ENCODE measurements at regions not wholly inside any gene's neighbourhood (a gene's known extent, or its start where the extent isn't known, plus 50 kb on each side); places are given as distances from the start of the nearest gene placed in this dataset.

- no peak for DNase-seq (ENCODE audit: low read depth, low spot score)
These were observed 64.5 kb downstream of the COPS8 start for GRCh38 chr2:237150186-237150585.

DNA sequence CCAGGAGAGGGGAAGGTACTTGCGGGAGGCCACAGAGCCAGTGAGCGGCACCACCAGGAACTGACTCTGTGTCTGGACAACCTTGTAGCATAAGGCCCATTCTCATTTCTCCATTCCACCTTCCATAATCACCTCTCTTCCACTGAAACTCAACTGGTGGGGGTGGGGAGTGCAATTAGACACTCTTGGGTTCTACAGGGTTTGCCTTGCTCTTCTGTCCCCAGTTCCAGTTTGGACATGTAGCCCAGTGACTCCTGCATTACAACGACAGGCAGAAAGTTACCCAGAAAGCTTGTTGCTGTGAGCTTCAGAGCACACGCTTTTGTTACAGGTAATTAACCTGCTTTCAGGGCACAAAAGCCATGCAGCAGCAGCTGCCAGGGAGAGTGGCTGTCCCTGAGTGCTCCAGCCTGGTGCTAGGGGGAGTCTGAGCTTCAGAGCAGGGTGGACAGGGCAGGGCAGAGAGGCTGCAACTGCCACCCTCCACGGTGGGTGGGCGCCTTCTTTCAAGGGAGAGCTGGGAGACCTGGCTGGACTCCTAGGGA lies 65.2 kb downstream of the COPS8 start:
- no peak for DNase-seq (ENCODE audit: low read depth, low spot score)

DNA sequence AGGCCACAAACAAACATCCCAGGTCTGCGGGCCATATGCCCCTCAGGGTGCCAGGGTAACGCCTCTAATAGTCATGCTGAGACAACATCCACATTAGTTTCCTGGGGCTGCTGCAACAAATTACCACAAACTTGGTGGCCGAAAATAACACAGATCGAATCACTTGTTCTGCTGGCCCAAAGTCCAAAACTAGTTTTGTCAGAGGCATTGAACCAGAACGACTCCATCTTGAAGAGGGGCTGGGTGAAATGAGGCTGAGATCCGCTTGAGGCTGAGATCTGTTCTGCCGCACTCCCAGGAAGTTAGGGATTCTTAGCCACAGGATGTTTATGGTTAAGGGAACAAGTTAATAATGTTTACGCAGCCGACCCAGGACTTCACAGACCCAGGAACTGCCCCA lies 66.7 kb downstream of the COPS8 start:
- DNase-seq (ENCODE audit: low read depth, low spot score) = no peak

GRCh38 chr2:237153181-237153580 lies 67.5 kb downstream of the COPS8 start:
- no peak for DNase-seq (ENCODE audit: low read depth, low spot score)

DNA sequence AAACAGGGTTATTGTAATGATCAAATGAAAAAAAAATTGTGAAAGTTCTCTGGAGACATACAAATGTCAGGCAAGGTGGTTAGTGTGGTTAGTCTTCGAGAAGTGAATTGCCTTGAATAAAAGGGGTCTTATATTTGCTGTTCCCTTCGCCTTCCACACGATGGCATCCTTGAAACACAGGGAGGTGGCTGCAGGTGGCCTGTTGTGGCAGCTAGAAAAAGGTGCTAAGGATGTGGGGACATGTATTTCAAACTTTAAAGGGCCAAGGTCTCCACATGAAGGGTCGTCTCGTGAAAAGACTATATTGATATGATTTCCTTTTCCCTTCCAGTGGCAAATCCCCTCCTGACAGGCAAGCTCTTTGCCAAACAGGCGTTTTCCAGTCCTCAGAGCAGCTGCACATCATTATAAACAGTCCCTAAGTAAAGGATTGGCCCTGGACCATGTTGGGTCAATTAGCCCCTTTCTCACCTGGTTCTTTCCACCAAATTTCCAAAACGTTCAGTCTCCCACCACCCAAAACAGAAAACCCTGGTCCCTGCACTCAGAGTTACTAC lies 68.5 kb downstream of the COPS8 start:
- DNase-seq (ENCODE audit: low read depth, low spot score) = no peak

GRCh38 chr2:237154884-237155851 lies 69.5 kb downstream of the COPS8 start:
- DNase-seq (ENCODE audit: low read depth, low spot score) = no peak

- DNase-seq (ENCODE audit: low read depth, low spot score) = no peak
These were observed 70.6 kb downstream of the COPS8 start for GRCh38 chr2:237156031-237156856.

DNA sequence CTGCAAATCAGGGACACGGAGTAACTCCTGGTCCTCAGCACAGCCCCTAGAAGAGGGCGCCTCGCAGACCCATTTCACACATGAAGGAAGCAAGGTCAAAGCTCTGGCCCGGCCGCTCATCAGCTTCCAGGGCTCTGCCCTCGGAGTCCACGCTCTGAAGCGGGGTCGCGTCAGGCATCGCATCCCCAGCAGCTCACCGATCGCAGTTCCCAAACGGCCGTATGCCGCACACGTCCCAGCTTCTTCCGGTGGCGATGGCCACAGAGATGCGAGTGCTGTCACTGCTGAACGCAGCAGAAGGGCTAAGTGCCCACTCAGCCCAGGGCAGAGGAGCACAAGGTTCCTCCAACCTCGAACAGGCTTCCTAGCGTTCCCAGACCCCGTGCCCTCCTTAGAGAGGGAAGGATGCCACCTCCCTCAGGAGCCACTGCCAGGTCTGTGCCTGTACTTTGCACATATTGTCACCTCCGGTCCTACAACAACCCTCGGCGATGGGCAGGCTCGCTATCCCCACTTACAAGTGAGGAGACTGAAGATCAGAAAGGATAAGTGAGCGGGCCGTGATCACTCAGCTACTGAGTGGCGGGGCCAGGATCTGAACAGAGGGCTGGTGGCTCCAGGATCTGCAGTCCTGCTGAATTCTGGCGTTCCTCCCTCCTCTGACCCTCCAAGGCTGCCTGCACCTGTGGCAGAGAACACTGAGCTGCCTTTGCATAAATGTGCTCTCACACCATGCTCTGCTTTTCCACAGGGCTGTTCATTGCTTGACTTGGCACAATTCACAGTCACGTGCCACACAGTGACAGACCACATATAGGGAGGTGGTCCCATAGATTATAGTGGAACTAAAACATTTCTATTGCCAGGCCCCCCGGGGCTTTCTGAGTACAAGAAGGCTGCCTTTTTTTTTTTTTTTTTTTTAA lies 71.4 kb downstream of the COPS8 start:
- DNase-seq (ENCODE audit: low read depth, low spot score) = no peak

GRCh38 chr2:237157780-237158102 lies 72.1 kb downstream of the COPS8 start:
- DNase-seq (ENCODE audit: low read depth, low spot score) = no peak

- DNase-seq (ENCODE audit: low read depth, low spot score) = no peak
These were observed 72.5 kb downstream of the COPS8 start for GRCh38 chr2:237158194-237158593.

DNA sequence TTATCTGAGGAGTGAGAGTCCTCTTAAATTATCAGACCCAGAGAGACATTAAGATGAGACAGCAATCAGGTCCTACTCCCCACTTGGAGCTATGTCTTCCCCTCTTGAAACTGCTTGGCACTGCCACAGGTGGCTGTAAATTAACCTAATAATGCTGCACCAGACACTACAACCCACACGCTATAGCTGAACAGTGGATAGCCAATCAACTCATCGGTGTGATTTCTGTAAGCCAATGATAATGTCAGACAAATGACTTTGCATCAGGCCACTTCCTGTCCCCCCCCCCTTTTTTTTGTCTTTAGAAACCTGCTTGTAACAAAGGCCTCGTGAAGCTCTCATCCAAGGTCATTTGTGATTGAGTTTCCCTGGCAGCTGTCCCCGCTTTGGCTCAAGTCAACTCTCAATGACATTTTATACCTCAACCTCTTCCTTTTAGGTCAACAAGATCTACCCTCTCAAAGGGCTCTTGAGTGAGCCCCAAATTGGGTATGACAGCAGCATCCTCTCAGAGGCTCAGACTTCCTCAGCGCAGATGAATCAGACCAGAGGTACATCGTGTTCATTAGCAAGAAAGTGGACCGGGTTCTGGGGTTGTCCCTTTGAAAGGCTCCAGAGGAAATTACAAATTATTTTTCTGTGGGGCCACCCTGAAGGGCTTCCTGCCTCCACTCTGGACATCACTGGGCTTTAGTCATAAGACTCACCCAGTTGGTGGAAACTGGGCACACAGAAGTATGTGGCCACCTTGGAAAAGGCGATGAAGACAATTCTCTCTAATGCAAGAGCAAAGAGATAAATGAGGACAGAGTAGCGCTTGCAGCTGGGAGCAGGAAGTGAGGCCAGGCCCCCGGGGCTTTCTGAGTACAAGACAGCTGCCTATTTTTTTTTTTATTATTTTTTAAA lies 73.6 kb downstream of the COPS8 start:
- no peak for DNase-seq (ENCODE audit: low read depth, low spot score)

DNA sequence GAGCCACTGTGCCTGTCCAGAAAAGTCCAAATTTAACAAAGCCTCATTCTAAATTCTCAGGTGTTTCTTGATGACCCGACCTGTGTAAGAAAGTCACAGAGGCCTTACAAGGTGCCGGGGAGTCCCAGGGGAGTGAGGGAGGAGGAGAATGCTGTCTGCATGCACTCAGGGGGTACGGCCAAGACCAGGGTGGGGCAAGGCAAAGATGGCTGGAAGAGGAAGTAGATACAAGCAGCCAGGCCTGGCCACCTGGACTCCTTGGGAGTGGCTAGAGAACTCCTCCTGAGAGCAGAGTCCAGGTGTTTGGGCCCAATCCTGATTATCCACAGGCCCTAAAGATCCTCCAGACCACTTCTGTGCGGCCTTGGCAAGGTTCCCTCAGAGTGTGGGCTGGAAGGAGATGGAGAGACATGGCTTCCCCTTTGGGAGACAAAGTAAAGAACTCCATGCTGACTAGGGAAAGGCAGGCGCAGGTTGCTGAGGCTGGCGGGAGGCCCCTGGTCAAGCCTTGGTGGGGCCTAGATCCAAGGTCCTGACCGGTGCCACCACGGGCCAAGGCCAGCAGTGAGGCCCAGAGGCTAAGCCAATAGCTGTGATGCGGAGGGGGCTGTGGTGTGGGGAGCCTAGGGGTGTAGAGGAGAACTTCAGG lies 74.7 kb downstream of the COPS8 start:
- DNase-seq (ENCODE audit: low read depth, low spot score) = no peak

- no peak for DNase-seq (ENCODE audit: low read depth, low spot score)
These were observed 75.5 kb downstream of the COPS8 start for GRCh38 chr2:237161189-237161588.

DNA sequence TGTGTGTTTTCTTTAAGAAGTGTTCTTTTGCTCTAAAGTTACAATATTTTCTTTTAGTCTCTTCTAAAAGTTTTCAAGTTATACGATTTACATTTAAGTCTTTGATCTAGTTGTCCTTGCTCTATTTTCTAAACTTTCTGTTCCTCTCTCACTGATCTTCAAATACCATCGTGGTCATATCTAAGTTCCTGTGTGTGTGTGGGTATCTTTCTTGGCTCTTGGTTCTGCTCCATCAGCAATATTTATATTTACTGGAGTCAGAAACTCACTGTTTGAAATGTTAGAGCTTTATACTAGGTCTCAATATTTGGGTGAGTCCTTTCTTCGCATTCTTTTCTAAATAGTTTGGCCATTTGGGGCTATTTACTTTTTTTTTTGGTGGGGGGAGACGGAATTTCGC lies 77.3 kb downstream of the COPS8 start:
- DNase-seq (ENCODE audit: low read depth, low spot score) = no peak

DNA sequence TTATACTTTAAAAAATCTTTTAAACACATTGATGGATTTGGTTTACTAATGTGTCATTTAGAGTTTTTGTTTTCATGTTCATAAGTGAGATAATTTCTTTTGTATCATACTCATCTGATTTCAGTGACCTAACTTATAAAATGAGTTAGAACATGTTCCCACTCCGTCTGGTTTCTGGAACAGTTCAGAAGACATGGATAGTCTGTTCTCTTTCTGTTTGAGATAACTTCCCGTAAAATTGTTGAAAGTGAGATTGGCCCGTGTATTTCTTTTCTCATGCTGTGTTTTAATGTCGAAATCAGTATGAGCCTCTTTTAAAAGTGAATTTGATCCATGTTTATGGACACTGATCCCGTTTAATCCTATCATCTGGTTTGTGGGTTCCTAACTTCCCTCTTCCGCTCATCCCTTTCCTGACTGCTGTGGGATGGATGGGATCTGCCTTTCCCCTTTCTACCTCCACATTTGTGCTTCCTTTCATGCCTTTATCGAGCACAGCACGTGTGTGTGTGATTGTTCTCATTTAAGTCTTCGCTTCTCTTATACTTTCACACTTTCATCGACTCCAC lies 78.9 kb downstream of the COPS8 start:
- DNase-seq (ENCODE audit: low read depth, low spot score) = no peak

- peak; percentile 45 for DNase-seq (ENCODE audit: low read depth, low spot score)
These were observed 80.0 kb downstream of the COPS8 start for GRCh38 chr2:237165405-237166276.

- no peak for DNase-seq (ENCODE audit: low read depth, low spot score)
These were observed 81.3 kb downstream of the COPS8 start for GRCh38 chr2:237167038-237167437.

GRCh38 chr2:237167934-237168333 lies 82.2 kb downstream of the COPS8 start:
- no peak for DNase-seq (ENCODE audit: low read depth, low spot score)
